Lower leg skin (tissue), 3 donors: ENCODE measurements at regions not wholly inside any gene's neighbourhood (a gene's known extent, or its start where the extent isn't known, plus 50 kb on each side); places are given as distances from the start of the nearest gene placed in this dataset.

Experiments
- POLR2A ChIP-seq, 2 donors: fragments of 450-650 bp; IDR thresholded peaks; one replicate each; pipeline ENCODE4 v1.6.1; 2016 to 2017; ENCODE audit warnings: antibody characterized with exemption in 2 of 2, mild to moderate bottlenecking in 1 of 2, moderate library complexity in 1 of 2
- TF ChIP-seq, protein P1 (sequence below), 3 donors: fragments of 450-650 bp; IDR thresholded peaks; one replicate each; pipeline ENCODE4 v1.5.1; 2016; ENCODE audit warnings: antibody characterized with exemption in 3 of 3, mild to moderate bottlenecking in 3 of 3, moderate library complexity in 2 of 3

GRCh38 chrX:129041319-129041718 lies 482.0 kb downstream of the SMARCA1 start:
- TF ChIP-seq POLR2A (IDR thresholded peaks at IDR 0.05), result no peak
- TF ChIP-seq, protein P1, sequence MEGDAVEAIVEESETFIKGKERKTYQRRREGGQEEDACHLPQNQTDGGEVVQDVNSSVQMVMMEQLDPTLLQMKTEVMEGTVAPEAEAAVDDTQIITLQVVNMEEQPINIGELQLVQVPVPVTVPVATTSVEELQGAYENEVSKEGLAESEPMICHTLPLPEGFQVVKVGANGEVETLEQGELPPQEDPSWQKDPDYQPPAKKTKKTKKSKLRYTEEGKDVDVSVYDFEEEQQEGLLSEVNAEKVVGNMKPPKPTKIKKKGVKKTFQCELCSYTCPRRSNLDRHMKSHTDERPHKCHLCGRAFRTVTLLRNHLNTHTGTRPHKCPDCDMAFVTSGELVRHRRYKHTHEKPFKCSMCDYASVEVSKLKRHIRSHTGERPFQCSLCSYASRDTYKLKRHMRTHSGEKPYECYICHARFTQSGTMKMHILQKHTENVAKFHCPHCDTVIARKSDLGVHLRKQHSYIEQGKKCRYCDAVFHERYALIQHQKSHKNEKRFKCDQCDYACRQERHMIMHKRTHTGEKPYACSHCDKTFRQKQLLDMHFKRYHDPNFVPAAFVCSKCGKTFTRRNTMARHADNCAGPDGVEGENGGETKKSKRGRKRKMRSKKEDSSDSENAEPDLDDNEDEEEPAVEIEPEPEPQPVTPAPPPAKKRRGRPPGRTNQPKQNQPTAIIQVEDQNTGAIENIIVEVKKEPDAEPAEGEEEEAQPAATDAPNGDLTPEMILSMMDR (IDR thresholded peaks at IDR 0.05), result no peak
